DND-41 (cell line): ENCODE measurements at regions not wholly inside any gene's neighbourhood (a gene's known extent, or its start where the extent isn't known, plus 50 kb on each side); places are given as distances from the start of the nearest gene placed in this dataset.

Source experiments
- ATAC-seq: fragments of 200-7000 bp; cut with Tn5 transposase; 3 replicates; pipeline ENCODE4 v1.9.1; 2021; ENCODE audit warnings: low read depth; ENCODE audit not compliant: insufficient read depth
- DNase-seq: peaks from one replicate; pipeline ENCODE4 v3.0.0-alpha.2; 2020
- H2AFZ ChIP-seq: 2 replicates; pipeline ENCODE4 v1.6.0; 2012; ENCODE audit warnings: low read depth, low read length
- H3K27ac ChIP-seq: 2 replicates; pipeline ENCODE4 v1.5.1; 2012; ENCODE audit warnings: low read length, inconsistent platforms
- H3K27me3 ChIP-seq: fragments of 200-600 bp; sonication (generic); 2 replicates; pipeline ENCODE4 v1.6.0; 2012; ENCODE audit warnings: low read length, mild to moderate bottlenecking, inconsistent platforms; ENCODE audit not compliant: insufficient read depth, poor library complexity
- H3K36me3 ChIP-seq: 2 replicates; pipeline ENCODE4 v1.5.1; 2012; ENCODE audit warnings: low read length, inconsistent platforms; ENCODE audit not compliant: insufficient read depth
- H3K4me1 ChIP-seq: 2 replicates; pipeline ENCODE4 v1.5.1; 2012; ENCODE audit warnings: mild to moderate bottlenecking, low read length; ENCODE audit not compliant: insufficient read depth
- H3K4me2 ChIP-seq: 2 replicates; pipeline ENCODE4 v1.6.0; 2012; ENCODE audit warnings: mild to moderate bottlenecking, moderate library complexity, low read length, inconsistent platforms; ENCODE audit not compliant: insufficient read depth
- H3K4me3 ChIP-seq, 2 experiments: fragments of 200-600 bp in 1 of 2; shearing (Covaris generic) in 1 of 2; 2 replicates each; pipeline ENCODE4 v1.5.1; 2012 to 2016; ENCODE audit warnings: inconsistent platforms in 2 of 2, low read length in 2 of 2, mild to moderate bottlenecking in 2 of 2, low read depth in 1 of 2, moderate library complexity in 1 of 2
- H3K79me2 ChIP-seq: 2 replicates; pipeline ENCODE4 v1.6.0; 2012; ENCODE audit warnings: low read length, inconsistent platforms; ENCODE audit not compliant: insufficient read depth
- H3K9ac ChIP-seq: 2 replicates; pipeline ENCODE4 v1.6.0; 2012; ENCODE audit warnings: low read depth, mild to moderate bottlenecking, inconsistent platforms, low read length, moderate library complexity
- H3K9me3 ChIP-seq: 2 replicates; pipeline ENCODE4 v1.5.1; 2012; ENCODE audit warnings: low read length, moderate library complexity, mild to moderate bottlenecking, inconsistent platforms; ENCODE audit not compliant: insufficient read depth, severe bottlenecking
- H4K20me1 ChIP-seq: 2 replicates; pipeline ENCODE4 v1.6.0; 2012; ENCODE audit warnings: low read length; ENCODE audit not compliant: insufficient read depth
- EZH2 ChIP-seq: IDR thresholded peaks from 3 replicates; pipeline ENCODE4 v1.6.1; 2012; ENCODE audit warnings: borderline replicate concordance, low read depth, mild to moderate bottlenecking, moderate library complexity, low read length, inconsistent platforms; ENCODE audit not compliant: severe bottlenecking
- TF ChIP-seq, protein P1 (sequence below): IDR thresholded peaks from 2 replicates; pipeline ENCODE4 v1.5.1; 2012; ENCODE audit warnings: borderline replicate concordance, low read length, moderate library complexity, mild to moderate bottlenecking; ENCODE audit not compliant: poor library complexity, severe bottlenecking; ENCODE audit errors: extremely low read depth

DNA sequence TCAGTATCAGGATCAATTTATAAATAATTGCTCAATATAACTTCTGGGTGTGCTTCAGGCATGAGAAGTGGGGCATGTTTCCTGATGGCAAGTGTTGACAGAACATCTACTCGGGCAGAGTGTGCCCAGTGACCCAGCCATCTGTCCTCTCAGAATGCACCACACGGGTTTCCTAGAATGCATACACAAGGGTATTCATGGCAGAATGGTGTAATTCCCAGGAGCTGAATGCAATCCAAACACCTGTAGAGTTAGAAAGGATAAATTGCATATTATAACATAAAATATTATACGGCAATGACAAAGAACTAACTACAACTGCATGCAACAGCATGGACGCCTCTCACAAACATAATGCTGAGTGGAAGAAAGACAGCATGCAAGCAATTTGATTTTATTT lies 391.9 kb downstream of the SIPA1L2 start:
- no peak overlapping the region for H3K27ac ChIP-seq
- no peaks in the 10 kb centered on the region for H4K20me1 ChIP-seq
- no peak overlapping the region for H3K4me2 ChIP-seq
- DNase-seq: no peak
- no peaks in the 10 kb centered on the region for H3K36me3 ChIP-seq
- no peaks in the 10 kb centered on the region for H3K79me2 ChIP-seq
- H2AFZ ChIP-seq: no peak overlapping the region
- no peak overlapping the region for H3K9ac ChIP-seq
- ATAC-seq: no peak
- TF ChIP-seq EZH2: no peak
- TF ChIP-seq, protein P1, sequence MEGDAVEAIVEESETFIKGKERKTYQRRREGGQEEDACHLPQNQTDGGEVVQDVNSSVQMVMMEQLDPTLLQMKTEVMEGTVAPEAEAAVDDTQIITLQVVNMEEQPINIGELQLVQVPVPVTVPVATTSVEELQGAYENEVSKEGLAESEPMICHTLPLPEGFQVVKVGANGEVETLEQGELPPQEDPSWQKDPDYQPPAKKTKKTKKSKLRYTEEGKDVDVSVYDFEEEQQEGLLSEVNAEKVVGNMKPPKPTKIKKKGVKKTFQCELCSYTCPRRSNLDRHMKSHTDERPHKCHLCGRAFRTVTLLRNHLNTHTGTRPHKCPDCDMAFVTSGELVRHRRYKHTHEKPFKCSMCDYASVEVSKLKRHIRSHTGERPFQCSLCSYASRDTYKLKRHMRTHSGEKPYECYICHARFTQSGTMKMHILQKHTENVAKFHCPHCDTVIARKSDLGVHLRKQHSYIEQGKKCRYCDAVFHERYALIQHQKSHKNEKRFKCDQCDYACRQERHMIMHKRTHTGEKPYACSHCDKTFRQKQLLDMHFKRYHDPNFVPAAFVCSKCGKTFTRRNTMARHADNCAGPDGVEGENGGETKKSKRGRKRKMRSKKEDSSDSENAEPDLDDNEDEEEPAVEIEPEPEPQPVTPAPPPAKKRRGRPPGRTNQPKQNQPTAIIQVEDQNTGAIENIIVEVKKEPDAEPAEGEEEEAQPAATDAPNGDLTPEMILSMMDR: no peak
- no peaks in the 10 kb centered on the region for H3K4me1 ChIP-seq
- H3K4me3 ChIP-seq: no peak overlapping the region
- peaks cover 5% of the 10 kb centered on the region for H3K27me3 ChIP-seq
- H3K9me3 ChIP-seq: no peaks in the 10 kb centered on the region

DNA sequence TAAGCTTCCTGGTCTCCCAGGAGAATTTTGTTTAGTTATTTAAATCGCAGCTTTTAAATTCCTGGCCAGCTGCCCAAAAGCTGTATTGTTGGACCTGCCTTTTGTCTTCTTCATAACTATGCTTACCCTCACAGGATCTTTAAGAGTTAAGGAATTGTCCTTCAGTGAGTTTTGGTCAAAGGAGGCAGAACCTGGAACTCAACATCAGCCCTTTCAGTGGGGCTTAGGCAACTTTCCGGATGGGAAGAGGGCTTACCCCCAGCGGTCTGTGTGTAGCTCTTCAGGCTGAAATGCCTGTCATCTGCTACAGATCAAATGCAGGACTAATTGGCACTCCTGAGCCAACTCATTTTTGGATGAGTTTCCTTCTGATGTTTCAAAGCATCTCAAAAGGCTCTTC lies 402.6 kb downstream of the SIPA1L2 start:
- Histone ChIP-seq H2AFZ (peak overlapping the region; percentile 45; the same call in 1 of the 2 replicates), H3K79me2 (no peaks in the 10 kb centered on the region), H3K27me3 (no peaks in the 10 kb centered on the region), H3K9me3 (no peaks in the 10 kb centered on the region), H3K27ac (no peak overlapping the region), H3K9ac (no peak overlapping the region), H4K20me1 (no peaks in the 10 kb centered on the region), H3K4me1 (peaks cover 24% of the 10 kb centered on the region), H3K36me3 (no peaks in the 10 kb centered on the region), H3K4me2 (peak overlapping the region; percentile 61; the same call in 1 of the 2 replicates), H3K4me3 (no peak overlapping the region)
- DNase-seq (no peak), ATAC-seq (no peak)
- TF ChIP-seq EZH2: no peak
- TF ChIP-seq, protein P1: no peak

DNA sequence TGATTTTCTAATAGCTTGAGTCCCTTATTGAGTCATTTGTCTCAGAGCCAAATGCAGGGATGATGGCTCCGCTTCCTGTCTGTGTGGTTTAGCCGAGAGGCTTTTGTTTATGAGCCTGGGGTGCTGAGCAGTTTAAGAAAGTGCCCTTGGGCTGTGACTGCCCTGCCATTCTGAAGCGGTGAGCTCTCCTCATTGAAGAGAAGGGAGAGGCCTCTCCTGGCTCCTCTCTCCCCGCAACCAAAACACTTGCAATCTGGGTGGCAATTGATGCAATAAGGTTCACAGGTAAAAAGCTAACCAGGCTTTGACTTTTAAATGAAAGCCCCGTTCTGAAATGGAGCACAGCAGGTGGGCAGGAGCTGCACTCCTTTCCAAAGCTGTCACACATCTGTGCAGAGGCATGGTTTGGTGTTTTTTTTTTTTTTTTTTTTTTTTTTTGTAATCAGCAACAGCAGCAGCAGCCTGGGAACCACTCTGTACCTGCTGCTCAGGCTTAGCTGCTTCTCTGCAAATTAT lies 403.7 kb downstream of the SIPA1L2 start:
- no peaks in the 10 kb centered on the region for H3K79me2 ChIP-seq
- peaks cover 24% of the 10 kb centered on the region for H3K4me1 ChIP-seq
- H3K36me3 ChIP-seq: no peaks in the 10 kb centered on the region
- TF ChIP-seq EZH2: no peak
- TF ChIP-seq, protein P1: no peak
- ATAC-seq: peak; percentile 97
- peak overlapping the region; percentile 73 for H3K27ac ChIP-seq
- H2AFZ ChIP-seq: peak overlapping the region; percentile 68
- H4K20me1 ChIP-seq: no peaks in the 10 kb centered on the region
- H3K9ac ChIP-seq: peak overlapping the region; percentile 36
- H3K9me3 ChIP-seq: no peaks in the 10 kb centered on the region
- H3K27me3 ChIP-seq: no peaks in the 10 kb centered on the region
- peak overlapping the region in 1 of 2 experiments; percentile 40; a peak in 2 of 4 replicates for H3K4me3 ChIP-seq
- peak; percentile 72 for DNase-seq
- H3K4me2 ChIP-seq: peak overlapping the region; percentile 61
